Stimulated activated naive CD8-positive, alpha-beta T cell treated with anti-CD3 and anti-CD28 coated beads, Interleukin-15, Interleukin-2, amounts not matched to agents 100 ng/mL and 50 ng/mL, for 24 hours (primary cell): ENCODE measurements at regions not wholly inside any gene's neighbourhood (a gene's known extent, or its start where the extent isn't known, plus 50 kb on each side); places are given as distances from the start of the nearest gene placed in this dataset.

Source experiments
- H3K27ac Mint-ChIP-seq: one replicate; pipeline ENCODE4 v1.8.0; 2021; ENCODE audit warnings: mild to moderate bottlenecking, mixed read lengths
- H3K27me3 Mint-ChIP-seq: one replicate; pipeline ENCODE4 v1.8.0; 2021; ENCODE audit warnings: mixed read lengths
- H3K36me3 Mint-ChIP-seq: one replicate; pipeline ENCODE4 v1.8.0; 2021; ENCODE audit warnings: low read depth, mixed read lengths
- H3K4me1 Mint-ChIP-seq: one replicate; pipeline ENCODE4 v1.8.0; 2021; ENCODE audit warnings: low read depth, mixed read lengths
- H3K4me3 Mint-ChIP-seq: one replicate; pipeline ENCODE4 v1.8.0; 2021; ENCODE audit warnings: mild to moderate bottlenecking, mixed read lengths
- H3K9me3 Mint-ChIP-seq: one replicate; pipeline ENCODE4 v1.8.0; 2021; ENCODE audit warnings: mixed read lengths

DNA sequence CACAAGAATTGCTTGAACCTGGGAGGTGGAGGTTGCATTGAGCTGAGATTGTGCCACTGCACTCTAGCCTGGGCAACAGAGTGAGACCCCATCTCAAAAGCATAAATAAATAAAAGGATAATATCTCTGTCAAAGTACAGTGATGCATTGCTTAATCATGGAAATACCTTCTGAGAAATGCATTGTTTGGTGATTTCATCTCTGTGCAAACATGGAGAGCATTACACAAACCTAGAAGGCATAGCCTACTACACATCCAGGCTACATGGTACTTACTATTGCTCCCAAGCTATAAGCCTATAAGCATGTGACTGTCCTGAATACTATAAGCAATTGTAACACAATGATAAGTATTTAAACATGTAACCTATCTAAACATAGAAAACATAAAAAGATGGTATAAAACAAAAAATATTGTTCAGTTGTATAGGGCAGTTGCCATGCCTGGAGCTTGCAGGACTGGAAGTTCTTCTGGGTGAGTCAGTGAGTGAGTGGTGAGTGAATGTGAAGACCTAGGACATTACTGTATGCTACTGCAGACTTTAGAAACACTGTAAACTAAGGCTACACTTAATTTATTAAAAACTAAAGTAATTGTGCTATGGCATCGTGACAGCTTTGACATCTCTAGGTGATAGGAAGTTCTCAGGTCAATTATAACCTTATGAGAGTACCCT is 93.6 kb upstream of the SNRPN start:
- Mint-ChIP-seq H3K27me3 (no peaks in the 10 kb centered on the region), H3K4me1 (no peaks in the 10 kb centered on the region), H3K9me3 (peaks cover 26% of the 10 kb centered on the region), H3K4me3 (no peak overlapping the region), H3K36me3 (no peaks in the 10 kb centered on the region), H3K27ac (no peak overlapping the region)

GRCh38 chr15:24862726-24863521 is 91.9 kb upstream of the SNRPN start:
- Mint-ChIP-seq H3K4me3 (no peak overlapping the region), H3K27ac (no peak overlapping the region), H3K9me3 (peaks cover 20% of the 10 kb centered on the region), H3K36me3 (no peaks in the 10 kb centered on the region), H3K27me3 (no peaks in the 10 kb centered on the region), H3K4me1 (no peaks in the 10 kb centered on the region)

- Mint-ChIP-seq H3K9me3 (peaks cover 20% of the 10 kb centered on the region), H3K4me1 (no peaks in the 10 kb centered on the region), H3K27me3 (no peaks in the 10 kb centered on the region), H3K36me3 (no peaks in the 10 kb centered on the region), H3K27ac (no peak overlapping the region), H3K4me3 (no peak overlapping the region)
Measured at GRCh38 chr15:24865303-24865702, 89.5 kb upstream of the SNRPN start.

DNA sequence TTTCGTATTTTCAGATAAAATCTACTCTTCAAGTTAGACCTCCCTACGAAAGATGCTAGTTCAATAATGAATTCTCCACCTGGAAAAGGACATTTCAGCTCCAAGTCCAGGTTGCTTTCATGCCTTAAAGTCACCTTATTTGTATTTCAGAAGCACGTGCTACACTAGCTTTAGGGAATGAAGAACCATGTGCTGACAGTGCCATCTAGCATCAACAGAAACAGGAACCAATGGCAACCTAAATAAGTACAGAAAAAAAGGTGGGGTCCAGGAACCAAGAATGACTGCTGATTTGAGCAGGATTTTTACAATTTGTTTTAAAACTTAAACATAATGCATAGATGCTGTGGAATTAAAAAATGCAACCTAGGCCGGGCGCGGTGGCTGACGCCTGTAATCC is 77.6 kb upstream of the SNRPN start:
- H3K4me3 Mint-ChIP-seq = no peak overlapping the region

DNA sequence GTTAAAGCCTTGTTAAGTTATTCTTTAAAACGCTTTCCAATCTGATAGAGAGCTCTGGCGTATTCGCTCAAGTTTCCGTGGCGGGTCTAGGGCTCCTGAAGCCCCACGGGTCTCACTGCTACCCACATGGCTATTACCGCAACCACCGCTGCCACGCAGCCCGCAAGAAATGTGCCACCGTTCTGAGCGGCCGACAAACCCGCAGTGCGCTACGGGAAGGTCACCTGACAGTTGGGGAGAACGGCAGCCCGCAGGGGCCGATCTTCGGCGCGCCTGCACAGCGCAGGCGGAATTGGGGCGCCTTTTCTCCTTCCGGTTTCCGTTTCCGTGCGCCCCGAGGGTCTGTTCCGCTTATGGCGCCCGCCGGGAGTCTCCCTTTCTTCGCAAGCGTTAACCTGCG is 76.6 kb upstream of the SNRPN start:
- no peaks in the 10 kb centered on the region for H3K4me1 Mint-ChIP-seq
- H3K27ac Mint-ChIP-seq = no peak overlapping the region
- H3K9me3 Mint-ChIP-seq = peaks cover 23% of the 10 kb centered on the region
- H3K4me3 Mint-ChIP-seq = peak overlapping the region; percentile 51
- H3K36me3 Mint-ChIP-seq = no peaks in the 10 kb centered on the region
- H3K27me3 Mint-ChIP-seq = no peaks in the 10 kb centered on the region

More for the DNA sequence above, 77.6 kb upstream of the SNRPN start:
- no peak overlapping the region for H3K27ac Mint-ChIP-seq
- H3K4me1 Mint-ChIP-seq = no peaks in the 10 kb centered on the region
- no peaks in the 10 kb centered on the region for H3K36me3 Mint-ChIP-seq
- H3K27me3 Mint-ChIP-seq = no peaks in the 10 kb centered on the region
- H3K9me3 Mint-ChIP-seq = peaks cover 23% of the 10 kb centered on the region

GRCh38 chr15:24879492-24879891 is 75.3 kb upstream of the SNRPN start:
- Mint-ChIP-seq H3K9me3 (peaks cover 20% of the 10 kb centered on the region), H3K4me1 (no peaks in the 10 kb centered on the region), H3K4me3 (no peak overlapping the region), H3K27ac (no peak overlapping the region), H3K36me3 (no peaks in the 10 kb centered on the region), H3K27me3 (no peaks in the 10 kb centered on the region)

- no peak overlapping the region for H3K27ac Mint-ChIP-seq
- H3K4me1 Mint-ChIP-seq = no peaks in the 10 kb centered on the region
- peaks cover 13% of the 10 kb centered on the region for H3K9me3 Mint-ChIP-seq
- no peaks in the 10 kb centered on the region for H3K36me3 Mint-ChIP-seq
- no peak overlapping the region for H3K4me3 Mint-ChIP-seq
- no peaks in the 10 kb centered on the region for H3K27me3 Mint-ChIP-seq
Measured at GRCh38 chr15:24880663-24881062, 74.1 kb upstream of the SNRPN start.

GRCh38 chr15:24886538-24886937 is 68.2 kb upstream of the SNRPN start:
- Mint-ChIP-seq H3K36me3 (no peaks in the 10 kb centered on the region), H3K4me3 (no peak overlapping the region), H3K27me3 (no peaks in the 10 kb centered on the region), H3K4me1 (no peaks in the 10 kb centered on the region), H3K27ac (no peak overlapping the region), H3K9me3 (peaks cover 14% of the 10 kb centered on the region)

DNA sequence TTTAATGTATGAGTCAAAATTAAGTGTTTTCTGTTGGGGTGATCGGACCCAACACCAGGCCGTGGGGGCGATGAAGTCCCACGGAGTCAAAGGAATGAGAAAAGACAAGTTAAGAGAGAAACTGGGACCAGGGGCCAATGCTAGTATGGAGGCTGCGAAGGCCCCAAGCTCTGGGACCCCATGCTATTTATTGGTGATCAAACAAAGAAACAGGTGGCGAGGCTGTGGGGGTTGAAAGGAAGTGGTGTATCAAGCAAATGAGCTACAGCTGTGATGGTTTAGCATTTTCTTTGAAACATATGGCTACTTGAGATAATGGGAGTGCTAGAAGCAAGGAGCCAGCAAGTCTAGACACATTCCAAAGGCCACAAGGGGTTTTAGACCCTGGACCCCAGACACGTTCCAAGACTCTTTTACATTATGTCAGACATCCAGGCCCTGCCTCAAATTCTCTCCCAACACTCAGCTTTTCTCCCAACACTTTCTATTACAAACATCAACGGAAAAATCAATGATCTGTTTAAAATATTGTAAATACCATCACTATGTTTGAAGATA is 56.0 kb upstream of the SNRPN start:
- Mint-ChIP-seq H3K36me3 (no peaks in the 10 kb centered on the region), H3K27me3 (no peaks in the 10 kb centered on the region), H3K4me3 (no peak overlapping the region), H3K9me3 (peaks cover 29% of the 10 kb centered on the region), H3K4me1 (no peaks in the 10 kb centered on the region), H3K27ac (no peak overlapping the region)

GRCh38 chr15:24899367-24899766 is 55.4 kb upstream of the SNRPN start:
- Mint-ChIP-seq H3K4me3 (no peak overlapping the region), H3K27ac (no peak overlapping the region), H3K4me1 (no peaks in the 10 kb centered on the region), H3K36me3 (no peaks in the 10 kb centered on the region), H3K9me3 (peaks cover 29% of the 10 kb centered on the region), H3K27me3 (no peaks in the 10 kb centered on the region)

DNA sequence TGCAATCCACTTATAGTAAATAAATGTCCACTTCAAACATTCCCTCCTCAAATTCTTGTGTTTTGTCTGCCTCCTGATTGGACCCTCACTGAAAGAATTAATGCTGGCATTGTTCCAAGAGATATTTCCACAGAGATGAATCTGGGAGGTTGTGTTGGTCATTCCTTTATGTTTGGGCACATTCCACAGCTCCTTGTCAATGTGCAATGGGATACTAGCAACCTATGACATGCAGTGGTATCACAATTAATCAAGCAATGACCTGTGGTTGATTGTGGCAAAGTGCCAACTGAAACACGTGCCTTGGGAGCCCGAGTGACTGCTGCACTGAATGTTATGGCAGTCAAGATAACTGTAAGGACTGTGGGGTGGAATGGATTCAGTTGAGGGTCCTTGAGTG is 55.0 kb upstream of the SNRPN start:
- H3K27me3 Mint-ChIP-seq = no peaks in the 10 kb centered on the region
- H3K4me3 Mint-ChIP-seq = no peak overlapping the region
- H3K27ac Mint-ChIP-seq = no peak overlapping the region
- no peaks in the 10 kb centered on the region for H3K36me3 Mint-ChIP-seq
- peaks cover 29% of the 10 kb centered on the region for H3K9me3 Mint-ChIP-seq
- no peaks in the 10 kb centered on the region for H3K4me1 Mint-ChIP-seq

DNA sequence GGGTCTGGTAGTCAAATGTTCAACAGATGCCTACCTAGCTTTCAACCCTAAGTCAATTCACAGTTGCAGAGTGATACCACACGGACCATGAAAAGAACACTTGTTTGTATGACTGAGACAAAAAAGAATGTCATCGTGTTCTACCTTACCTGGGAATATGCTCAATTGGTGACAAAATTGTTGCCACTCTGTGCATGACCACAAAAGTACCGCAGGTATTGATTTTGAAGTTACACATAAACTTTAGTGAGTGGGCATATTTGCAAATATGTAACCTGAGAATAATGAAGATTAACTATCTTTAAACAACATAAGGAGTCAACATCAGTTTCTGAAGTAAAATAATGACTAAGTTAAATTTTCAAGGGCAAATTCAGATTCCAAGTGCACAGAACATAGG is 53.4 kb upstream of the SNRPN start:
- H3K36me3 Mint-ChIP-seq = no peaks in the 10 kb centered on the region
- no peaks in the 10 kb centered on the region for H3K27me3 Mint-ChIP-seq
- H3K4me3 Mint-ChIP-seq = no peak overlapping the region
- H3K4me1 Mint-ChIP-seq = no peaks in the 10 kb centered on the region
- no peak overlapping the region for H3K27ac Mint-ChIP-seq
- H3K9me3 Mint-ChIP-seq = peaks cover 23% of the 10 kb centered on the region
